KG1 (cell line): ENCODE measurements at regions not wholly inside any gene's neighbourhood (a gene's known extent, or its start where the extent isn't known, plus 50 kb on each side); places are given as distances from the start of the nearest gene placed in this dataset.

Source experiments
- DNase-seq: peaks from one replicate; lab custom pipeline; 2025; lab: John Stamatoyannopoulos, UW

DNA sequence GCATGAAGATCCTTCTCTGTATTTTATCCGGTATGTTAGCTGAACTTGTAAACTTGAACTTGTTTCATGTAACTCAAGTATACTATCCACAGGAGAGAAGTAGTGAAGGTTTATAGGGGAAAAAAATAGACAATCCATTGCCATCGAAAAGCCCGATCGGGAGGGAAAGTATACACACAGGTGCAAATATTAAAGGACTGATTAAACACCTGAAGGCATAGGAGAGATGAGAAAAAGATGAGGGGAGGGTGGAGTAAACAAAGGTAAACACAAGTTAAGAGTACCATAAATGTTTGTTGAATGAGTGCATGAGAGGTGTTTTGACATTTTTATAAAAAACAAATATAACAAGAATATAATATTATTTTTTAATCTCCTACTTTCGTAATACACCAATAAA, 64.3 kb upstream of the CITED2 start:
- no peak for DNase-seq

DNA sequence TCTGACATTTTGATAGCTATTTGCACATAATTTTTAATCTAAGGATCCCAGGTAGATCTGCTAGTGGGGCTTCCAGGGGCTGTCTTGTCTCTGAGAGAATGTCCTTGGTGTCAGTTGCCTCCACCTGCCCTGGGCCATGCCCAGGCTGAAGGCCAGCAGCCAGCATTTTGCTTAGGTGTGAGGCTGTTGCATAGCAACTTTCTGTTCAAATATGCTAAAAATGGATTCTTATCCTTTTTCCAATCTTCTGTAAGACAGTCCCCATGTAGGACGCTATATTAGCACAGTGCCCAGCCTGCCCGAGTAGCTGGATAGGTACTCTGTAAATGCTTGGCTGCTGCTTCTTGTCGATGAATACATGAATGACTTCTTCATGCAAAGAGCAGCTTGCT, 62.5 kb upstream of the CITED2 start:
- no peak for DNase-seq

- no peak for DNase-seq
Measured at GRCh38 chr6:139436200-139436956, 61.9 kb upstream of the CITED2 start.

GRCh38 chr6:139433631-139434419, 59.4 kb upstream of the CITED2 start:
- no peak for DNase-seq

DNA sequence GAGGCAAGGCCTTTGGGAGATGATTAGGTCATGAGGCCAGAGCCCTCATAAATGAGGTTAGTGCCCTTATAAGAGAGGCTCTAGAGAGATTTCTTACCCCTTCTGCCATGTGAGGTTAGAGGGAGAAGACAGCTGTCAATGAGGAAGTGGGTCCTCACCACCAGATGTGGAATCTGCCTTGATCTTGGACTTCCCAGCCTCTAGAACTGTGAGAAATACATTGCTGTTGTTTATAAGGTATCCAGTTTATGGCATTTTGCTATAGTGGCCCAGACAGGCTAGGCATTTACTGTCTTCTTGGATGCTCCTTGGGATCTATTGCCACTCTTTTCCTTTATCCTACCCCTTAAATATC, 57.1 kb upstream of the CITED2 start:
- no peak for DNase-seq

GRCh38 chr6:139430899-139431601, 56.6 kb upstream of the CITED2 start:
- no peak for DNase-seq

- DNase-seq: no peak
Measured at GRCh38 chr6:139429580-139430145, 55.2 kb upstream of the CITED2 start.

GRCh38 chr6:139427199-139427598, 52.8 kb upstream of the CITED2 start:
- no peak for DNase-seq

- DNase-seq: no peak
Measured at GRCh38 chr6:139426795-139427194, 52.3 kb upstream of the CITED2 start.

DNA sequence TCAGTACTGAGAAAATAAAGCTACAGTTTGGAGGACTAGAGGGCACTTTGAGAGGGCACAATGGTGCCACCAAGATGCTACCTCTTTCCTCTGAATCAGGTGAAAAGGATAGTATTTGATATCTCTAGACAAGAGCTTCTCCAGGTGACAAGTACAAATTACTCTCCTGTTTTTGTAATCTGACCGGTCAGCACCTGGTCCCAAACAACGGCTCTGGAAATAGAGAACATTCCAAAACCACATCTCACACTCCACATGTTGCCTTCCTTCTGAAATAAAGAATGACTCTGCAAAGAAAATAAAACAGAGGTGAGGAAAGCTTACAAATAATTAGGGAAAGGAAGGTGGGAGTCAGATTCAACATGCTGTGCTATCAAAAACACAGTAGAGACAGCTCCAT, 51.3 kb upstream of the CITED2 start:
- DNase-seq: no peak

DNA sequence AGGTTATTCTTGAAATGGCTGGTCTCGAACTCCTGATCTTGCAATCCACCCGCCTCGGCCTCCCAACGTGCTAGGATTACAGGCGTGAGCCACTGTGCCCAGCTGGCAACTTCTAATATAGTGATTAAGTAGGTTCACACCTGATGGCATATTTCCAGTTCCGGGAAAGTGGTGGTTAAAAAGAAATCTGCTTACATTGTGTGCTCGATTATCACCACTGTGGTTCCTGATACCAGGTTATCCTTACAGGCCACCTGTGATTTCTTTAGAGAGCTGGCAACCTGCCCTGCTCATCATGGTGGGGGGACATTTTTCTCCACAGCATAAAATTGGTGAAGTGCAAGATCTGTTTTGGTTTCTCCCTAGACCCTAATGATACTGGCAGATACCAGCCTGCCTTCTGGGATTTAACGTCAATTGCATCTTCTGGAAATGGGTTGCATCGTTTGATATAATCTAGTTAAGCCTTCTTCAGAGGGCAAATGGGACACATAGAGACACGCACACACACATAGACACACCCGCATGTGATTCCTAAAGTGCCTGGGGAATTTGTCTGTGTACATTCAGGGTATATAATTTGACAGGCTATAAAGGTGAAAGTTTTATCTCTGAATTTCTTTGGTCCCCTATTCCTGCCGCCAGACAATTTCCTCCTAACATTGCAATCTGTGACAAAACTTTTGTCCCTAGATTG, 49.7 kb upstream of the CITED2 start:
- no peak for DNase-seq
